ENCODE measurements at regions not wholly inside any gene's neighbourhood (a gene's known extent, or its start where the extent isn't known, plus 50 kb on each side); places are given as distances from the start of the nearest gene placed in this dataset.

DNA sequence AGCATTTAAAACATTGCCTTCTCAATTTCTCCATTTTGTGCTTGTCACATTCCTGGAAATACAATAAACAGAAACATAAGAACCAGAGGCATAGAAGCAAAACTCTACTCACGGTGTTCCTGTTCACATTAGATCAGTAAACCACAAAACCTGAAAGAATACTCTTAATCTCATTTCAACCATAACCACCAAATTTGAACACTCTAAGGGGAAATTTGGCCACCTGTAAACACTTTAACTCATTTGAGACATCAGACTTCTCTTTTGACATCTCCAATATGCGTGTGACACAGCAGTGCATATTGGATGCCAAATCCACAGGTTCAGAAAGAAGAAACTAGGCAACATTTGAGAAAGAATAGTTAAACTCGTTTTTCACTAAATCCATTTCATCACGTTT is 153.8 kb upstream of the IRAK1BP1 start:
- TF ChIP-seq CTCF (IDR thresholded peaks at IDR 0.05; ENCODE audit: low read length) (no peak), EZH2 (IDR thresholded peaks at IDR 0.05; ENCODE audit: borderline replicate concordance, low read length) (no peak)

Data from OCI-LY1 (cell line).